ENCODE measurements at regions not wholly inside any gene's neighbourhood (a gene's known extent, or its start where the extent isn't known, plus 50 kb on each side); places are given as distances from the start of the nearest gene placed in this dataset.

DNA sequence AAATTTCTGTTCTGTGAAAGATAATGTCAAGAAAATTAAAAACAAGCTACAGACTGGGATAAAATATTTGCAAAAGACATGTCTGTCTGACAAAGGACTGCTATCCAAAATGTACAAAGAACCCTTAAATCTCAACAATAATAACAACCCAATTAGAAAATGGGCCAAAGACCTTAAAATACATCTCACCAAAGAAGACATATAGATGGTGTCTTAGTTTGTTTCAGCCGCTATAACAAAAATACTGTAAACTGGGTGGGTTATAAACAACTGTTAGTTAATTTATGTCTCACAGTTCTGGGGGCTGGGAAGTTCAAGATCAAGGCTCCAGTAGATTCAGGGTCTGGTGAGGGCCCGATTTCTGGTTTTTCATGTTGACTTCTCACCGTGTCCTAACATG is 106.2 kb upstream of the AGTR1 start:
- TF ChIP-seq, protein P1, sequence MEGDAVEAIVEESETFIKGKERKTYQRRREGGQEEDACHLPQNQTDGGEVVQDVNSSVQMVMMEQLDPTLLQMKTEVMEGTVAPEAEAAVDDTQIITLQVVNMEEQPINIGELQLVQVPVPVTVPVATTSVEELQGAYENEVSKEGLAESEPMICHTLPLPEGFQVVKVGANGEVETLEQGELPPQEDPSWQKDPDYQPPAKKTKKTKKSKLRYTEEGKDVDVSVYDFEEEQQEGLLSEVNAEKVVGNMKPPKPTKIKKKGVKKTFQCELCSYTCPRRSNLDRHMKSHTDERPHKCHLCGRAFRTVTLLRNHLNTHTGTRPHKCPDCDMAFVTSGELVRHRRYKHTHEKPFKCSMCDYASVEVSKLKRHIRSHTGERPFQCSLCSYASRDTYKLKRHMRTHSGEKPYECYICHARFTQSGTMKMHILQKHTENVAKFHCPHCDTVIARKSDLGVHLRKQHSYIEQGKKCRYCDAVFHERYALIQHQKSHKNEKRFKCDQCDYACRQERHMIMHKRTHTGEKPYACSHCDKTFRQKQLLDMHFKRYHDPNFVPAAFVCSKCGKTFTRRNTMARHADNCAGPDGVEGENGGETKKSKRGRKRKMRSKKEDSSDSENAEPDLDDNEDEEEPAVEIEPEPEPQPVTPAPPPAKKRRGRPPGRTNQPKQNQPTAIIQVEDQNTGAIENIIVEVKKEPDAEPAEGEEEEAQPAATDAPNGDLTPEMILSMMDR (IDR thresholded peaks at IDR 0.05), result no peak
- no peak for TF ChIP-seq POLR2A (IDR thresholded peaks at IDR 0.05)
